ENCODE measurements at regions not wholly inside any gene's neighbourhood (a gene's known extent, or its start where the extent isn't known, plus 50 kb on each side); places are given as distances from the start of the nearest gene placed in this dataset.

GRCh38 chr11:100555931-100556330 is 131.2 kb upstream of the ARHGAP42 start:
- H3K4me3 ChIP-seq (ENCODE audit: low read depth, low read length), result no peak overlapping the region
- no peak for DNase-seq (ENCODE audit: low read depth)
- H3K27me3 ChIP-seq (ENCODE audit: control insufficient read depth, insufficient read depth, low read length), result no peaks in the 10 kb centered on the region
- no peaks in the 10 kb centered on the region for H3K36me3 ChIP-seq (ENCODE audit: control insufficient read depth, insufficient read depth, low read length)
- no peak for TF ChIP-seq CTCF (IDR thresholded peaks at IDR 0.05; ENCODE audit: insufficient read depth, low read length, poor library complexity, severe bottlenecking)

GRCh38 chr11:100556781-100557180 is 130.3 kb upstream of the ARHGAP42 start:
- no peak overlapping the region for H3K4me3 ChIP-seq (ENCODE audit: low read depth, low read length)
- no peak for TF ChIP-seq CTCF (IDR thresholded peaks at IDR 0.05; ENCODE audit: insufficient read depth, low read length, poor library complexity, severe bottlenecking)
- H3K27me3 ChIP-seq (ENCODE audit: control insufficient read depth, insufficient read depth, low read length), result no peaks in the 10 kb centered on the region
- no peak for DNase-seq (ENCODE audit: low read depth)
- H3K36me3 ChIP-seq (ENCODE audit: control insufficient read depth, insufficient read depth, low read length), result no peaks in the 10 kb centered on the region

- no peak for TF ChIP-seq CTCF (IDR thresholded peaks at IDR 0.05; ENCODE audit: insufficient read depth, low read length, poor library complexity, severe bottlenecking)
- no peaks in the 10 kb centered on the region for H3K27me3 ChIP-seq (ENCODE audit: control insufficient read depth, insufficient read depth, low read length)
- DNase-seq (ENCODE audit: low read depth), result no peak
- no peak overlapping the region for H3K4me3 ChIP-seq (ENCODE audit: low read depth, low read length)
- H3K36me3 ChIP-seq (ENCODE audit: control insufficient read depth, insufficient read depth, low read length), result no peaks in the 10 kb centered on the region
These were observed 129.1 kb upstream of the ARHGAP42 start for GRCh38 chr11:100557830-100558611.

GRCh38 chr11:100560606-100561005 is 126.5 kb upstream of the ARHGAP42 start:
- no peak for DNase-seq (ENCODE audit: low read depth)
- TF ChIP-seq CTCF (IDR thresholded peaks at IDR 0.05; ENCODE audit: insufficient read depth, low read length, poor library complexity, severe bottlenecking), result no peak
- Histone ChIP-seq H3K27me3 (ENCODE audit: control insufficient read depth, insufficient read depth, low read length) (no peaks in the 10 kb centered on the region), H3K4me3 (ENCODE audit: low read depth, low read length) (no peak overlapping the region), H3K36me3 (ENCODE audit: control insufficient read depth, insufficient read depth, low read length) (no peaks in the 10 kb centered on the region)

- DNase-seq (ENCODE audit: low read depth), result no peak
- no peak for TF ChIP-seq CTCF (IDR thresholded peaks at IDR 0.05; ENCODE audit: insufficient read depth, low read length, poor library complexity, severe bottlenecking)
- Histone ChIP-seq H3K36me3 (ENCODE audit: control insufficient read depth, insufficient read depth, low read length) (no peaks in the 10 kb centered on the region), H3K4me3 (ENCODE audit: low read depth, low read length) (no peak overlapping the region), H3K27me3 (ENCODE audit: control insufficient read depth, insufficient read depth, low read length) (no peaks in the 10 kb centered on the region)
These were observed 125.8 kb upstream of the ARHGAP42 start for GRCh38 chr11:100561323-100561722.

GRCh38 chr11:100562128-100562527 is 125.0 kb upstream of the ARHGAP42 start:
- no peaks in the 10 kb centered on the region for H3K27me3 ChIP-seq (ENCODE audit: control insufficient read depth, insufficient read depth, low read length)
- TF ChIP-seq CTCF (IDR thresholded peaks at IDR 0.05; ENCODE audit: insufficient read depth, low read length, poor library complexity, severe bottlenecking), result no peak
- peak; percentile 79 for DNase-seq (ENCODE audit: low read depth)
- no peak overlapping the region for H3K4me3 ChIP-seq (ENCODE audit: low read depth, low read length)
- H3K36me3 ChIP-seq (ENCODE audit: control insufficient read depth, insufficient read depth, low read length), result no peaks in the 10 kb centered on the region

Measured in kidney epithelial cell (primary cell).